8988T (cell line): ENCODE measurements at regions not wholly inside any gene's neighbourhood (a gene's known extent, or its start where the extent isn't known, plus 50 kb on each side); places are given as distances from the start of the nearest gene placed in this dataset.
"Not testable (repeated sequence)": the region's sequence is repeated elsewhere in the genome, so short reads cannot be mapped to it uniquely, and the experiment has no call there.

Experiments used
- DNase-seq: peaks from one replicate; pipeline ENCODE4 v3.0.0; 2011

DNA sequence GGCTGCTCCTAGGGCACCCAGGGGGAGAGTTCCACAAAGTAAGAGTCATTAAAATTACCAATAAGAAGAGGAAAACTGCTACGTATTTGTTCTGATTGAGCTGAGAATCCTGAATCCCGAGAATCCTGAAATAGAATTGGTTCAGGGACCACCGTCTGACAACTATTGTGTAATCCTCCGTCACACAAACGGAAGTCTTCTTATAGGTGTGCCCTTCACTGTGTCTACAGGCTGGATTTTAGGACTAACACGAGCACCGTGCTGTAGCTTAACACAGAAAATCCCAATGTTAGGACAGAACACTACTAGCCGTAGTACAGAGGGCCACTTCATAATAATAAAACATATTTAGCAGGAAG is 50.6 kb upstream of the RNF182 start:
- DNase-seq, result peak; percentile 26

DNA sequence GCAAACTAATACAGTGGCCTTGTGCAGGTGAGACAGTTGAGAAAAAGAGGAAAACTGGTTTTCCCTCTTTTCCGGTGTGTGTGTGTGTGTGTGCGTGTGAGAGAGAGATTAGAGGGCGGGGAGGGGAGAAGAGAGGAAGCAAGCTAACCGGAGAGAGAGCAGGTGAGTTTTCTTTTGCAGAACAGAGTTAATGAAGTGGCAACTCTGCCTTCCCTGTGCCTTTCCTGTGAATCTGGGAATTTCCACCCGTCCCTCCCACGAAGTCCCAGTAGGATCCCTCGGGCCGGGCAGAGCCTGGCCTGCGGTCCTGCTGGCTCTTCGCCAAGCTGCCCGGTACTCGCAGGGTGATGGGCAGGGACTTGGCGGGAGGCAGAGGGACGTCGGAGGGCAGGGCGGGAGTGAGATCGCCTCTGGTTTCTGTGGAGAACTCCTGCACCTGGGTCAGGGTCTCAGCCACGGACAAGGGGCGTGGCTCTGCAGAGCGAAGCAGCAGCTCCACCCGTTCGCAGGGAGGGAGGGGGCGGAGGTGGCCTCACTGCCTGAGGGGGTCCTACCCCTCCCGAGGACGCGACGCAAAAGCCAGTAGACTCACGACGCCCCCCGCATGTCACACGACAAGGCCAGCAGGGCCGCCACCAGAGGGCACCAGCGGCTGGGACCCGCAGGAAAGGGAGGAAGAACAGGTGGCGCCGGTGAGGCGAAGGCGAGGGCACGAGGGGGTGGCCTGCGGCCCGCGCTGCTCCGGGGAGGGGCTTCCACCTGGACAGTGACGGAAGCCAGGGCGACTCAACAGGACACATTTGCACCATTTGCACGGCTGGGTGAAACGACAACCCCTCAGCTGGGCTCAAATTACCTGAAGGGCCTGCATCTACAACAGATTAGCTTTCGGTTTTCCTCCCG is 51.2 kb upstream of the RNF182 start:
- DNase-seq, result peak; percentile 91

DNA sequence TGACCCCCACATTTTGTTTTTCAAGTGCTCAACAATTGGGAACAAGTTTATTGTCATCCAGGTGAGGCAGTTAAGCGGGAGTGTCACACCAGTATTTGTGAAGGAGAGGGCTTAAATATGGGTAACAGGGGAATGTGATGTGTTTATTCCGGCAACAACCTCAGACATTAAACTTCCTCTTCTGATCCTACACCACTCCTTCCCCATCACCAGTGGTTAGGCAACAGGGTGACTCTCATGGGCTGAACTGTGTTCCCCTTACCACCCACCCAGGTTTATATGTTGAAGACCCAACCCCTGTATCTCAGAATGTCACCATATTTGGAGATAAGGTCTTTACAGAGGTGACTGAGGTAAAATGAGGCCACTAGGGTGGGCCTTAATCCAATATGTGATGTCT is 52.1 kb upstream of the RNF182 start:
- DNase-seq, result no peak

DNA sequence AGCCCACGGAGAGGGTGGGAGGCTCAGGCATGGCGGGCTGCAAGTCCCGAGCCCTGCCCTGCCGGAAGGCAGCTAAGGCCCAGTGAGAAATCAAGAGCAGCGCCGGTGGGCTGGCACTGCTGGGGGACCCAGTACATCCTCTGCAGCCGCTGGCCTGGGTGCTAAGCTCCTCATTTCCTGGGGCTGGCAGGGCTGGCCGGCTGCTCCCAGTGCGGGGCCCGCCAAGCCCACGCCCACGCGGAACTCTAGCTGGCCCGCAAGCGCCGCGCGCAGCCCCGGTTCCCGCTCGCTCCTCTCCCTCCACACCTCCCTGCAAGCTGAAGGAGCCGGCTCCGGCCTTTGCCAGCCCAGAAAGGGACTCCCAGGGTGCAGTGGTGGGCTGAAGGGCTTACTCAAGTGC is 52.7 kb upstream of the RNF182 start:
- DNase-seq, result not testable (repeated sequence)

DNA sequence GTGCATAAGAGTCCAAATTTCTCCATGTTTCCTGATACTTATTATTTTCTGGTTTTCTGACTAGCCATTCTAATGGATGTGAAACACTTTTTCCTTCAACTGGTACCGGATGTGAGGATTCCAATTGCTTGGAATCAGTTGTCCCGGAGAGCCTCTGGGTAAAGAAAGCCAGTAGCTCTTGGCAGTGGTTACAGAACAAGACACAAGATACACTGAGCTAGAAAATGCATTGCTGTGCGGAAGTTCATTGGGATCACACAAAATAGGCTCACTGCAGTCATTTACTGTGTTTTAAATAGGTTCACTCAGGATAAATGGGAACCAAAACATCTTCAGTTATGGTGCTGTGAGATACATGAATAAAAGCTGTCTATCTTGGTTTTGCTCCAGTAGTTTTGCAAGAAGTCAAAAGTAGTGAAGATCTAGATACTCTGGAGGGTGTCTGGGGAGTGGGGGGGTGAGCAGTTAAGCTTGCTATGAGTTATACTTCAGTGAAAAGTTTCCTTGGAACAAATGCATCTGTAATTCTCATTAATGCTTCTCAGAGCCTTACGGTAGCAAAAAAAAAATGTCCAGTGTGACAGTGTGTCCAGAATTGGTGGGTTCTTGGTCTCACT is 54.4 kb upstream of the RNF182 start:
- no peak for DNase-seq

DNA sequence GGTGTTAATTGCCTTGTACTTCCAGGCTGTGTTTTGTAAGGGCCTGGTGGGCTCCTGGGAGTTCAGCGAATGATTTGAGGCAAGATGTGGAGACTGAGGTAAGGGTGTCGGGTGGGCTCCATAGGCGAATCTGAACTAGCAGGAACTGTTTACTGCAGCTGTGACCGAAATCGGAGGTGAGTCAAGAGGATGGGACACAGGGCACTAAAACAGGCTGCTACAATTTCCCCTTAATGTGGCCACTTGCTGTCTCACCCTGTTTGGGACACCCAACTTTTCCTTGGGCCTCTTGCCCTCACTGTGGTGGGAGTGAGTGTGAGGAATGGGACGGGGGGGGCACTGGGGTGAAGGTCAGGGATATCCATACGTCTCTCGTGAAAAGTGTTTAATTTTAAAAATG is 53.9 kb upstream of the MCUR1 start:
- no peak for DNase-seq

DNA sequence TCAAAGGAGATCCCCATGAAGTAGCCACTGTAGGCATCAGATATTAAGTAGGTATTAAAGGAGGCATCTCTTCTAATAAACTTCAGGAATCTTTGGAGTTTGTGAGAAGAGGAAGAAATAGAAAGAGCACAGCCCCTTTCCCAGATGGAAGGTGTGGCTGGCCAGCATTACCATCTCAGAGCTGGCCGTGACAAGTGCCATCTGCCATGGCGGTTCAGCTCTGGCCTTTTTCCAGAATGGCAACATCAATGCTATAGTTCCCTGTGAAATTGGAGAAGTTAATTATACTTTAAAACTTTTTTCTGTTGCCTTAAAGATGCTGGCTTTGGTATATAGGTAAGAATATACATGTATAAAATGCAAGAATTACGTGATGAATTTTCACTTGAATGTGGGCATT is 51.9 kb upstream of the MCUR1 start:
- DNase-seq, result no peak

DNA sequence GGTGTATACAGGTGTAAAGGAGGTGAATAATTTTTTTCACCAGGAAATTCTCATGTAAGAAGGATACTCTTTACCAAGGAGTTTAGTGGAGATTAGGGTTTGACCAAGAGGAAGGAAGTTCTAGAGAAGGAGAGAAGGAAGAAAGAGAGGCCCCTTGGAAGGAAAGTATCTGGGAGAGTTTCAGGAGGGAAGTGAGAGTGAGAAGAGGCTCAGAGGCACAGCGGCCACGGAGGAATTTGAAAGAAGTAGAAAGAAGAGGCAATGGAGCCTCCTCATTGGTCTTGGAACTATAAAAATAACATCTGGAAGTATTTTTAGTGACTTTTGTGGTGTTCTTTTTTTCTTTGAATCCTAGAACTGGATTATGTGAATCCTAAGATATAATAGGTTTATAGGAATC is 50.8 kb upstream of the MCUR1 start:
- no peak for DNase-seq

DNA sequence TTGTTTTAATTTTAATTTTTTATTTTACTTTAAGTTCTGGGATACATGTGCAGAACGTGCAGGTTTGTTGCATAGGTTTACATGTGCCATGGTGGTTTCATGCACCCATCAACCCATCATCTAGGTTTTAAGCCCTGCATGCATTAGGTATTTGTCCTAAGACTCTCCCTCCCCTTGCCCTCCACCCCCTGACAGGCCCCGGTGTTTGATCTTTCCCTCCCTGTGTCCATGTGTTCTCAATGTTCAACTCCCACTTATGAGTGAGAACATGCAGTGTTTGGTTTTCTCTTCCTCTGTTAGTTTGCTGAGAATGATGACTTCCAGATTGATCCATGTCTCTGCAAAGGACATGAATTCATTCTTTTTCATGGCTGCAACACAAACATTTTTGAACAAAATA is 50.3 kb upstream of the MCUR1 start:
- not testable (repeated sequence) for DNase-seq
